Glomerular visceral epithelial cell (primary cell): ENCODE measurements at regions not wholly inside any gene's neighbourhood (a gene's known extent, or its start where the extent isn't known, plus 50 kb on each side); places are given as distances from the start of the nearest gene placed in this dataset.
"Not testable (repeated sequence)": the region's sequence is repeated elsewhere in the genome, so short reads cannot be mapped to it uniquely, and the experiment has no call there.

ENCODE experiments used
- DNase-seq: peaks from one replicate; pipeline ENCODE4 v3.0.0-alpha.2; 2016; ENCODE audit errors: extremely low spot score

DNA sequence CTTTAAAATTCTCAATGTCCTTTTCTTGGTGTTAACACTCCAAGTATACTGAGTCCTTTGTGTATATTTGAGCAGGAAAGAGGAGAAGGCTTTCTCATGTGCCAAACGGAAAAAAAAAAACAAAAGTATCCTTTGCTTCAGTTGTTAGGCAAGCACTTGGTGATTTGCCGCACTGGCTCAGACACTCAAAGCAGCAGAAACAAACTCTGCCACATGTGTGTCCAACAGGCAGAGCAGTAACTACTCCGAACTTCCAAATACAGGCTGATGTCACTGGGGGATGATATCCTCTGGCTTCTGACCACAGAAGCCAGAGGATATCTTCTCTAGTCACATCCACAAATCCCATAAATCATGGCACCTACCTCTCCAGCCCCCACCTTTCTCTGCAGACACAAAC, 108.0 kb upstream of the SALL3 start:
- DNase-seq, result no peak

DNA sequence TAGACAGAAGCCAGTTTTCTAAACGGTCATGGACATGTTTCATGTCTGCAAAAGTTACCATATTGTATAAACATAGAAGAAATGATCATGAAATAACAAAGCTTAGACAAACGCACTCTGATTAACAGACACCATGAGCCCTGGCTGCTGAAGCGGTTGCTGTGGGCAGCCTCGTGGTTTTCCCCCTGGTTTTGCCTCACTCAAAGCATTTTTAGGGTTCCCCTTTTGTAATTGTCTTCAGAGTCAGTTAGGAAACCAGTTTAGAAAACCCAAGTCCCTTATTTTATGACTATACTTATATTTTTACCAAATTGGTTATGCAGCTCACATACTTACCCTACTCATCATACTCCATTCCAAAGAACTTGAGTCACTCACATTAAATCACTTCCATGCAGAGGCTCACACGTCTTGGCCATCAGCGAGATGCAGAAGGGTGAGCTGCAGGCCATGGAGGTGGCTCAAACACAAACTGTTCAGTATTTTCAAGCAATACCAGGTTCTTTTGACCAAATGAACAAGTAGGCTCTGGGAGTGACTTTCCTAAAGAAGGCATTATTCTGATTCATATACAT, 105.6 kb upstream of the SALL3 start:
- no peak for DNase-seq

- DNase-seq, result no peak
Measured at GRCh38 chr18:78875016-78875777, 104.4 kb upstream of the SALL3 start.

GRCh38 chr18:78875778-78876650, 103.6 kb upstream of the SALL3 start:
- no peak for DNase-seq

DNA sequence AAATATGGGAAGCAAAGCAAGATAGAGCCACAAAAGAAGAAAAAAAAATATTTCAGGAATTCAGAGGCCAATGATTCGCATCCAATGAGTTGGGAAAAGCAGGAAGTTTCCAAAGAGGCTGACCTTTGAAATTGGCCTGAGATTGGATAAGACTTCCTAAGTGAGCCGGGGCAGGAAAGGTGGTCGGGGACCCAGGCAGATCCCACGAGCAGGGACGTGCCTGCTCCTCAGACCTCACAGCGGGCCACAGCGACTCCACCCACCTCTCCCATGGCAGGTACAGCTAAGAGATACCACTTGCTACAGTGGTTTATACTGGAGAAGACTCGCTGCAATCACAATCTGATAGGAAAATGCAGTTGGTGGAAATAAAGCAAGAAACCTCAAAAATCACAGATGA, 102.8 kb upstream of the SALL3 start:
- DNase-seq, result no peak

GRCh38 chr18:78878335-78878734, 101.3 kb upstream of the SALL3 start:
- DNase-seq, result no peak

GRCh38 chr18:78879072-78879883, 100.3 kb upstream of the SALL3 start:
- not testable (repeated sequence) for DNase-seq

DNA sequence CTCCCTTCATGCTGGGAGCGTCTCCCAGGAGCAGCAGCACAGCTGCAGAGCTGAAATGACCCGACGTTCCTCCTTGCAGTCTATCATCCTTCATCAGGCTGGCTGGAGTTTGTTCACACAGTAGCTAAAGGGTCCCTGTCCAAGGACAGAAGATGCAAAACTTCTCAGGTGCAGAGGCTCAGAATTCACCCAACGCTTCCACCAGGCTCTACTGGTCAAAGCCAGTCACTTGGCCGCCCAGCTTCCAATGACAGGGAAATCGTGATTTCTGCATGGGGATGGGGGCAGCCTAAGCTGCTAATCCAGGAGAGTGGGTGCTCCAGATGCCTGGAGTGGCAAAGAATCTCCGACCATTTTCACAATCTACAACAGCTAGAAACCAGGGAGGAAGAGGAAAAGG, 97.0 kb upstream of the SALL3 start:
- no peak for DNase-seq

GRCh38 chr18:78883501-78883900, 96.1 kb upstream of the SALL3 start:
- DNase-seq, result no peak

- no peak for DNase-seq
Measured at GRCh38 chr18:78884502-78884901, 95.1 kb upstream of the SALL3 start.

DNA sequence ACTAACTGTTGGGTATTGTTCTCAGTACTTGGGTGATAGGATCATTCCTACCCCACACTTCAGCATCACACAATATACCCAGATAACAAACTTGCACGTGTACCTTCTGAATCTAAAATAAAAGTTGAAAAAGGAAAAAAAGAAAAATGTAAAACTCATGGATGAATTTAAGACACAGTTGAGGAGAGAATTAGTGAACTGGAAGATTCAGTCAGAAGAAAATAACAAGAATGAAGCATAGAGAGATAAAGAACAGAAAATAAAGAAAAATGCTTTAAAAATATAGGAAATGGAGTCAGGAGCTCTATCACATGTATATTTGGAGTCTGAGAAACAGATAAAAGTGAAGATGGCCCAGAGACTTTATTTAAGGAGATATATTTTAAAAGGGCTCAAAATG, 90.4 kb upstream of the SALL3 start:
- no peak for DNase-seq

- no peak for DNase-seq
Measured at GRCh38 chr18:78890388-78890787, 89.2 kb upstream of the SALL3 start.

GRCh38 chr18:78891185-78891762, 88.3 kb upstream of the SALL3 start:
- DNase-seq, result no peak

- no peak for DNase-seq
Measured at GRCh38 chr18:78892177-78892576, 87.4 kb upstream of the SALL3 start.

- DNase-seq, result no peak
Measured at GRCh38 chr18:78892721-78893120, 86.9 kb upstream of the SALL3 start.

- DNase-seq, result no peak
Measured at GRCh38 chr18:78893281-78894032, 86.2 kb upstream of the SALL3 start.

DNA sequence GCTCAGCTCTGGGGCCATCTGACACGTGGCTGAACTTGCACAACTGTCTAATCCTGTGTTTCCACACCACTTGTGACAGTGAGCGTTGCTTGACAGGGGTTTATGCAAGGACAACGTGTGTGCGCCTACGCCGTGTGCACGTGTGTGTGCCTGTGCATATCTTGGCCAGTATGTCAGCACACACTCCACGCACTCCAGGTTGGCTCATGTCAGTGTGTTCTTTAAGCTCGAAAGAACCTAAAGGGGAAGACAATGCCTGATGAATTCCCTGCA, 85.6 kb upstream of the SALL3 start:
- DNase-seq, result no peak

DNA sequence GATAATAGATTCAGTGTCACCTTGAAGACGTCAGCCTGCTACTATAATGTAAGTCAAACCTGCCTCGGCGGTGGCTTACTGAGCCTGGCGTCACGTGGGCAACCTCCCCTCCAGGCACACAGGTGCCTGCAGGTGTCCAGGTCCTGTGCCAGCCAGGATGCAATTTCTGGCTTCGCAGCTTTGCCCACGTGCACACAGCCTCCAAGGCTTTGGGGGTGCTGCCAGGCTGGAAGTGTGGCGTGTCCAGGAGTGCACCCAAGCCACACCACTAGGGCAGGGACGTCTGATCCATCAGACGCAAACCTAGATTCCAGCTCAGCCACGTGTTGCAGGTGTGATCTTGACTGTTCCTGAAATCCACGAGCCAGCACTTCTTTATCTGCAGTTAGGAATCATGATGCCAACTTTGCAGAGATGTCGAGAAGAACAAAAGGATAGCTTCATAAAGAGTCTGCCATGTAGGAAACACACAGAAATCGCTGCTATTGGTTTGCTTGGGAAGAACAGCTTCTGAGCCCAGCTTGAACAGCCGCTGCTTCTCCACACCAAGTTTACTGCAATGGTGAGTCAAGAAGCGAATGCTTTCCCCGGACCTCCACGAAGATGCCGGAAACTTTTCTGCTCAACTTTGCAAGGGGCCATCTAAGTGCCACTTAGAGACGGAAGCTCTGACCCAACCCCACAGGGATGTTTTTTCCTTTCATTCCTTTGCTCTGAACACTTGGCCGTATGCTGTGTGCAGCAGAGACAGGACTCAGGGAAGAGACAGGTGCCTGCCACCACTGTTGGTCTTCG, 84.2 kb upstream of the SALL3 start:
- no peak for DNase-seq

DNA sequence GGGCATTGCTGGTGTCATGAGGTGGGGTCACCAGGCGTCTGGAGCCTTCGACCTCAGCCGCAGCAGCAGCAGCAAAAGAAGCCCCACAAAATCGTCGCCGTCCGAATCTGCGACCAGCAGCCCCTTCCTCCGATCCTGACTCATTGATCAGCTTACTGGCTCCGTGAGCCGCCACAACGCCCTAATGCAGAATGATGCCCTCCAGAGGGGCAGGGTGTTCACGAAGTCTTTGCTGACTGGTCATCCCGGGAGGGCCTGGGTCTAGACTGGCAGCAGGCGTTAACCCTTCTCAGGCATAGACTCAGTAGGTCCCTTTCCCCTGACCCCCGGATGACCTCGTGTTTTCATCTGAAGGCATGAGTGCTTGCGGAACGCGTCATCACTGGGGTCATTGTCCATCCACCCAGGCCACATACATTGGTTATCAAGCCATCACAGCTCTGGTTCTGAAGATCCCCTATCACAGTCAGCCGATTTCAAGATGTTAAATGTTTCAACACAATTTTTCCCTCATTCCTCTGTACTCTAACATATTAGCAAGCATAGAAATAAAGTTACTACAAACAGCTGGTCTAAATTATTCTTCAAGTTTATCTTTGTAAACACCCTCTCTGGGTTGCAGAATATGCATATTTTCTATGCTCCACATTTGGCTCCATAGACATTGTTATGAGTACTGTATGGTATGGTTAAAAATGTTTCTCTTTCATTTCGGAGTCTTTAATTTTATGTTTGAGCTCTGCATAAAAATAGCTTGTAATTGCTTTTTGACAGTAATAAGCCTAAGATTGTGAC, 83.3 kb upstream of the SALL3 start:
- no peak for DNase-seq
